ENCODE measurements at regions not wholly inside any gene's neighbourhood (a gene's known extent, or its start where the extent isn't known, plus 50 kb on each side); places are given as distances from the start of the nearest gene placed in this dataset.

DNA sequence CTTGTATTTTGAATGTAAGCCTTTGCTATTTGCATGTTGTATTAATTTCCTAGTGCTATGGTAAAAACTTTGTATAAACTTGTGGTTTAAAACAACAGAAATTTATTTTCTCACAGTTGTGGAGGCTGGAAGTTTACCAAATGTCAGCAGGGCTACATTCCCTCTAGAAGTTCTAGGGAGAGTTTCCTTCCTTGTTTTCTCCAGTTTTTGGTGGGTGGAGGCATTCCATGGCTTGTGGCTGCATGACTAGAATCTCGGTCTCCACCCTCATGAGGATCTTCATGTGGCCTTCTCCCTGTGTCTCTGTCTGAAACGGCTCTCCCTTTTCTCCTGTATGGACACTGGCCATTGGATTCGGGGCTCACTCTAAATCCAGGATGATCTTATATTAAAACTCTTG lies 482.2 kb upstream of the GOT2 start:
- Histone ChIP-seq H3K4me3 (ENCODE audit: low read depth in 1 of 3, low read length in 3 of 3) (no peak overlapping the region), H3K27me3 (ENCODE audit: control insufficient read depth in 3 of 3, insufficient read depth in 3 of 3, low read length in 3 of 3) (no peaks in the 10 kb centered on the region), H3K4me1 (ENCODE audit: control insufficient read depth in 3 of 3, insufficient read depth in 2 of 3, low read depth in 1 of 3, low read length in 2 of 3) (no peaks in the 10 kb centered on the region), H3K36me3 (ENCODE audit: control insufficient read depth in 3 of 3, insufficient read depth in 2 of 3, low read depth in 1 of 3, low read length in 3 of 3) (no peaks in the 10 kb centered on the region), H3K27ac (ENCODE audit: low read depth in 1 of 3, low read length in 2 of 3) (no peak overlapping the region), H3K9me3 (ENCODE audit: control insufficient read depth in 2 of 2, insufficient read depth in 1 of 2, low read depth in 1 of 2, low read length in 1 of 2) (no peaks in the 10 kb centered on the region)
- FAIRE-seq = no peak
- no peak for DNase-seq
- WGBS, 3 donors = 61 to 84% (median 76%) methylated on average over 3 of the region's 3 CpGs

DNA sequence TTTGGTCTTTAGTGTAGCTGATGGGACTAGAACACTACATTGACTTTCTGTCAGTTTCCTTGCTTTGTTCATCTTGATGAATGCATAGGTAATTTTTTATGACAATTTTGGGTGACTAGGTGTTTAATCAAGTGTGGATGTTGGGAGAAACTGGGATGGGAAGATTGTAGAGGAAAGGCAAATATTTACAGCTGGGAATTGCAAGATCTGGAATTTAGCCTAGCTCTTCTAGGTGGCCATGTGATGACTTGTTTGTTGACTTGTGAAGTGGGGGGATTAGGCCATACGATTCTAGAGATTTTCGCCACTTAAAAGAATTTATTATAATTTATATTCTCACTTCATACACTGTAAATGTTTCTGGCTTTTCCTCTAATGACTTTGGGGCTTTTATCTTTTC lies 480.3 kb upstream of the GOT2 start:
- no peak for FAIRE-seq
- Histone ChIP-seq H3K4me1 (ENCODE audit: control insufficient read depth in 3 of 3, insufficient read depth in 2 of 3, low read depth in 1 of 3, low read length in 2 of 3) (no peaks in the 10 kb centered on the region), H3K36me3 (ENCODE audit: control insufficient read depth in 3 of 3, insufficient read depth in 2 of 3, low read depth in 1 of 3, low read length in 3 of 3) (no peaks in the 10 kb centered on the region), H3K27ac (ENCODE audit: low read depth in 1 of 3, low read length in 2 of 3) (no peak overlapping the region), H3K9me3 (ENCODE audit: control insufficient read depth in 2 of 2, insufficient read depth in 1 of 2, low read depth in 1 of 2, low read length in 1 of 2) (no peaks in the 10 kb centered on the region), H3K4me3 (ENCODE audit: low read depth in 1 of 3, low read length in 3 of 3) (no peak overlapping the region), H3K27me3 (ENCODE audit: control insufficient read depth in 3 of 3, insufficient read depth in 3 of 3, low read length in 3 of 3) (no peaks in the 10 kb centered on the region)
- DNase-seq = no peak
- WGBS, 3 donors = 17 to 55% (median 39%) methylated on average over 2 of the region's 2 CpGs

DNA sequence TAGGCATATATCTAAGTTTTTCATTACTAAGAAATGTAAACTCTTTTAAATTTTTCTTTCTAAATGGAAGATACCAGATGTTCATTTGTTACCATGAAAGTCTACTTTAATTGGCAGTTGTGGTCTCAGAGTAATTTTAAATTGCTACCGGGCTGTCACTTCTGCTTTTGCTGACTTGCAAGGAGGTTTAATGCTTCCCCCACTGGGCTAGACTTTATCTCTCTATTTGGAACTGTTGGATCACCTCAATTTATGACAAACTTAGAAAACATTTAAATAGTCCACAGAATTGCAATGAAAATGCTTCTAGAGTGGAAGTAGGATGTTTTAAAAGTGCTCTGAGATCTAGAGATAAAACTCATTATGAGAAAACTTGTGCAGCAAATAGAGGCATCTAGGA lies 479.8 kb upstream of the GOT2 start:
- Histone ChIP-seq H3K27me3 (ENCODE audit: control insufficient read depth in 3 of 3, insufficient read depth in 3 of 3, low read length in 3 of 3) (no peaks in the 10 kb centered on the region), H3K9me3 (ENCODE audit: control insufficient read depth in 2 of 2, insufficient read depth in 1 of 2, low read depth in 1 of 2, low read length in 1 of 2) (no peaks in the 10 kb centered on the region), H3K4me1 (ENCODE audit: control insufficient read depth in 3 of 3, insufficient read depth in 2 of 3, low read depth in 1 of 3, low read length in 2 of 3) (no peaks in the 10 kb centered on the region), H3K4me3 (ENCODE audit: low read depth in 1 of 3, low read length in 3 of 3) (no peak overlapping the region), H3K36me3 (ENCODE audit: control insufficient read depth in 3 of 3, insufficient read depth in 2 of 3, low read depth in 1 of 3, low read length in 3 of 3) (no peaks in the 10 kb centered on the region), H3K27ac (ENCODE audit: low read depth in 1 of 3, low read length in 2 of 3) (no peak overlapping the region)
- no peak for FAIRE-seq
- WGBS, 3 donors = 39 to 76% (median 44%) methylated on average over 1 of the region's 1 CpG
- no peak for DNase-seq

GRCh38 chr16:59212492-59213024 lies 478.4 kb upstream of the GOT2 start:
- 64 to 84% (median 75%) methylated on average over 1 of the region's 1 CpG for WGBS, 3 donors
- H3K36me3 ChIP-seq (ENCODE audit: control insufficient read depth in 3 of 3, insufficient read depth in 2 of 3, low read depth in 1 of 3, low read length in 3 of 3) = no peaks in the 10 kb centered on the region
- FAIRE-seq (no peak), DNase-seq (no peak)
- no peaks in the 10 kb centered on the region for H3K4me1 ChIP-seq (ENCODE audit: control insufficient read depth in 3 of 3, insufficient read depth in 2 of 3, low read depth in 1 of 3, low read length in 2 of 3)
- no peaks in the 10 kb centered on the region for H3K9me3 ChIP-seq (ENCODE audit: control insufficient read depth in 2 of 2, insufficient read depth in 1 of 2, low read depth in 1 of 2, low read length in 1 of 2)
- no peak overlapping the region for H3K27ac ChIP-seq (ENCODE audit: low read depth in 1 of 3, low read length in 2 of 3)
- H3K4me3 ChIP-seq (ENCODE audit: low read depth in 1 of 3, low read length in 3 of 3) = no peak overlapping the region
- H3K27me3 ChIP-seq (ENCODE audit: control insufficient read depth in 3 of 3, insufficient read depth in 3 of 3, low read length in 3 of 3) = no peaks in the 10 kb centered on the region

GRCh38 chr16:59210955-59211541 lies 476.9 kb upstream of the GOT2 start:
- H3K27me3 ChIP-seq (ENCODE audit: control insufficient read depth in 3 of 3, insufficient read depth in 3 of 3, low read length in 3 of 3) = no peaks in the 10 kb centered on the region
- no peak for DNase-seq
- no peaks in the 10 kb centered on the region for H3K36me3 ChIP-seq (ENCODE audit: control insufficient read depth in 3 of 3, insufficient read depth in 2 of 3, low read depth in 1 of 3, low read length in 3 of 3)
- no peak overlapping the region for H3K4me3 ChIP-seq (ENCODE audit: low read depth in 1 of 3, low read length in 3 of 3)
- H3K27ac ChIP-seq (ENCODE audit: low read depth in 1 of 3, low read length in 2 of 3) = no peak overlapping the region
- WGBS, 3 donors = 27 to 39% (median 35%) methylated on average over 7 of the region's 7 CpGs
- no peak for FAIRE-seq
- no peaks in the 10 kb centered on the region for H3K4me1 ChIP-seq (ENCODE audit: control insufficient read depth in 3 of 3, insufficient read depth in 2 of 3, low read depth in 1 of 3, low read length in 2 of 3)
- H3K9me3 ChIP-seq (ENCODE audit: control insufficient read depth in 2 of 2, insufficient read depth in 1 of 2, low read depth in 1 of 2, low read length in 1 of 2) = no peaks in the 10 kb centered on the region

DNA sequence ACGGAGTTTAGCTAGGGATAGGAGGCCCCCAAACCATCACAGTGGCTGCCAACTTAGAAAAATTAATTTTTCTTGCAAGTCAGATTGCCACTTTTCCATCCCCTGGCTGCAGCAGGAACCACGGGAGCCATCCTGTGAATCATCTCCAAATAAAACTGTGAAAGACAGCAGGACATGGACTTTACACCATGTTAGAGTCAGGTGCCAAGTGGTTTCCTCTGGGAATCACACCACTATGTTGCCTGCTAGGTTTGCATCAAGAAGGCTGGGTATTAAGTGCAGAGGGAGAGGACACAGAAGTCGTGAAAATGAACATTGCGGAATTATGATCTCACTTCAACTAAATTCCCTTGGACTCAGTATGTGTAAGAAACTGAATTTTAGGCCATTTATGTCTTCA lies 471.3 kb upstream of the GOT2 start:
- H3K27me3 ChIP-seq (ENCODE audit: control insufficient read depth in 3 of 3, insufficient read depth in 3 of 3, low read length in 3 of 3) = no peaks in the 10 kb centered on the region
- 65 to 76% (median 74%) methylated on average over 4 of the region's 4 CpGs for WGBS, 3 donors
- H3K4me3 ChIP-seq (ENCODE audit: low read depth in 1 of 3, low read length in 3 of 3) = no peak overlapping the region
- no peaks in the 10 kb centered on the region for H3K36me3 ChIP-seq (ENCODE audit: control insufficient read depth in 3 of 3, insufficient read depth in 2 of 3, low read depth in 1 of 3, low read length in 3 of 3)
- DNase-seq (no peak), FAIRE-seq (no peak)
- no peak overlapping the region for H3K27ac ChIP-seq (ENCODE audit: low read depth in 1 of 3, low read length in 2 of 3)
- no peaks in the 10 kb centered on the region for H3K9me3 ChIP-seq (ENCODE audit: control insufficient read depth in 2 of 2, insufficient read depth in 1 of 2, low read depth in 1 of 2, low read length in 1 of 2)
- H3K4me1 ChIP-seq (ENCODE audit: control insufficient read depth in 3 of 3, insufficient read depth in 2 of 3, low read depth in 1 of 3, low read length in 2 of 3) = no peaks in the 10 kb centered on the region

- H3K4me3 ChIP-seq (ENCODE audit: low read depth in 1 of 3, low read length in 3 of 3) = no peak overlapping the region
- no peak for FAIRE-seq
- no peak for DNase-seq
- no peaks in the 10 kb centered on the region for H3K27me3 ChIP-seq (ENCODE audit: control insufficient read depth in 3 of 3, insufficient read depth in 3 of 3, low read length in 3 of 3)
- H3K4me1 ChIP-seq (ENCODE audit: control insufficient read depth in 3 of 3, insufficient read depth in 2 of 3, low read depth in 1 of 3, low read length in 2 of 3) = no peaks in the 10 kb centered on the region
- no peaks in the 10 kb centered on the region for H3K36me3 ChIP-seq (ENCODE audit: control insufficient read depth in 3 of 3, insufficient read depth in 2 of 3, low read depth in 1 of 3, low read length in 3 of 3)
- no peaks in the 10 kb centered on the region for H3K9me3 ChIP-seq (ENCODE audit: control insufficient read depth in 2 of 2, insufficient read depth in 1 of 2, low read depth in 1 of 2, low read length in 1 of 2)
- WGBS, 3 donors = 53 to 63% (median 53%) methylated on average over 5 of the region's 5 CpGs
- H3K27ac ChIP-seq (ENCODE audit: low read depth in 1 of 3, low read length in 2 of 3) = no peak overlapping the region
Observed at GRCh38 chr16:59204589-59204988, 470.5 kb upstream of the GOT2 start.

DNA sequence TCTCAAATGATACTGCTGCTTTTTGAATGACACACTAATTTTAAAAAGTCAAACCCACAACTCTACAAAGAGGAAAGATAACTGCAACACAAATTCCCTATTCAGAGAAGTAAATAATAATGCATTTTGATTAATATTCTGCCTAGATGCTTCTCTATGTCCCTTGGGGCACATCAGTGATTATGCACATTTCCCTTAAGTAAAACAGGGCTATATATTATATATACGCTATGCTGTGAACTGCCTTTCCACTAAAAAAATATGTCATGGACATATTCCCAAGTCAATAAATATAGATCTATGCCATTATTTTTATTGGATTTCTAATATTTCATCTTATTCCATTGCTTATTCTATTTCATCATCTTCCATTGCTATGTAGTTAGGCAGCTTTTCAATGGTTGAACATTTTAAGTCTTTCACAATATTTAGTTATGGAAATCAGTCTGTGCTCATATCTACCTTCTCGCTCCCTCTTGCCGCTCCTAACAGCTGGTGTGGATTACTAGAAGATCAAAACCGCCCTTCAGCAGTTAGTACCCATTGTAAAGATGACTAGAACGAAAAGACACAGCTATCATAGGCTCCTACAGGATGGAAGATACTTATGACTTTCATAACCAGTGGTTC lies 468.2 kb upstream of the GOT2 start:
- Histone ChIP-seq H3K27ac (ENCODE audit: low read depth in 1 of 3, low read length in 2 of 3) (no peak overlapping the region), H3K9me3 (ENCODE audit: control insufficient read depth in 2 of 2, insufficient read depth in 1 of 2, low read depth in 1 of 2, low read length in 1 of 2) (no peaks in the 10 kb centered on the region), H3K4me3 (ENCODE audit: low read depth in 1 of 3, low read length in 3 of 3) (no peak overlapping the region), H3K4me1 (ENCODE audit: control insufficient read depth in 3 of 3, insufficient read depth in 2 of 3, low read depth in 1 of 3, low read length in 2 of 3) (no peaks in the 10 kb centered on the region), H3K36me3 (ENCODE audit: control insufficient read depth in 3 of 3, insufficient read depth in 2 of 3, low read depth in 1 of 3, low read length in 3 of 3) (no peaks in the 10 kb centered on the region), H3K27me3 (ENCODE audit: control insufficient read depth in 3 of 3, insufficient read depth in 3 of 3, low read length in 3 of 3) (no peaks in the 10 kb centered on the region)
- FAIRE-seq (no peak), DNase-seq (no peak)
- 74 to 77% (median 75%) methylated on average over 5 of the region's 5 CpGs for WGBS, 3 donors

GRCh38 chr16:59201821-59202220 lies 467.7 kb upstream of the GOT2 start:
- DNase-seq = no peak
- H3K27ac ChIP-seq (ENCODE audit: low read depth in 1 of 3, low read length in 2 of 3) = no peak overlapping the region
- H3K4me3 ChIP-seq (ENCODE audit: low read depth in 1 of 3, low read length in 3 of 3) = no peak overlapping the region
- no peaks in the 10 kb centered on the region for H3K9me3 ChIP-seq (ENCODE audit: control insufficient read depth in 2 of 2, insufficient read depth in 1 of 2, low read depth in 1 of 2, low read length in 1 of 2)
- H3K36me3 ChIP-seq (ENCODE audit: control insufficient read depth in 3 of 3, insufficient read depth in 2 of 3, low read depth in 1 of 3, low read length in 3 of 3) = no peaks in the 10 kb centered on the region
- H3K27me3 ChIP-seq (ENCODE audit: control insufficient read depth in 3 of 3, insufficient read depth in 3 of 3, low read length in 3 of 3) = no peaks in the 10 kb centered on the region
- FAIRE-seq = no peak
- 66 to 84% (median 84%) methylated on average over 1 of the region's 1 CpG for WGBS, 3 donors
- H3K4me1 ChIP-seq (ENCODE audit: control insufficient read depth in 3 of 3, insufficient read depth in 2 of 3, low read depth in 1 of 3, low read length in 2 of 3) = no peaks in the 10 kb centered on the region

All from small intestine (tissue), 7 donors.